OCI-LY3 (cell line): ENCODE measurements at regions not wholly inside any gene's neighbourhood (a gene's known extent, or its start where the extent isn't known, plus 50 kb on each side); places are given as distances from the start of the nearest gene placed in this dataset.

Source experiments
- EZH2phosphoT487 ChIP-seq: fragments of 200-600 bp; shearing (Covaris generic); IDR thresholded peaks from 2 replicates; pipeline ENCODE4 v1.6.1; 2018; ENCODE audit warnings: antibody characterized with exemption, mixed run types, low read depth
- TF ChIP-seq, protein P1 (sequence below): fragments of 200-600, 300-600 bp; sonication (generic); IDR thresholded peaks from 2 replicates; pipeline ENCODE4 v1.5.1; 2014; ENCODE audit warnings: antibody characterized with exemption, low read length, low read depth

DNA sequence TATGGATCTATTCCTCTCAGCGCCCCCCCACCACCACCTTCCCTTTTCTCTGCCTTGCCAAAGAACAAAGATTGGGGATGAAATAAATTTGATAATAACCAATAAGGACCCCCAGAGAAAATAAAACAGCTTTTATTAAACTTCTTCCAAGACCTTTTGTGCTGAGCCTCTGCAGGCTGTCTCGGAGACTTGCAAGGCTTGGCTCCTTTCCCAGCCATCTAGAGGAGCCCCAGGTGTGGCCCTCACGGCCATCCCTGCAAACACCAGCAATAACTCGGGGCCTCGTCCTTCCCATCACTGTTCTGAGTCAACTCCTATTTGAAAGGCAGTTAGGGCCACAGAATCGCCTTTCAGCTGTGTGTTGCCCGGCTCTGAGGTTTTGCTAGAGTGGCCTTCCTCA lies 51.2 kb upstream of the LMO1 start:
- TF ChIP-seq, protein P1, sequence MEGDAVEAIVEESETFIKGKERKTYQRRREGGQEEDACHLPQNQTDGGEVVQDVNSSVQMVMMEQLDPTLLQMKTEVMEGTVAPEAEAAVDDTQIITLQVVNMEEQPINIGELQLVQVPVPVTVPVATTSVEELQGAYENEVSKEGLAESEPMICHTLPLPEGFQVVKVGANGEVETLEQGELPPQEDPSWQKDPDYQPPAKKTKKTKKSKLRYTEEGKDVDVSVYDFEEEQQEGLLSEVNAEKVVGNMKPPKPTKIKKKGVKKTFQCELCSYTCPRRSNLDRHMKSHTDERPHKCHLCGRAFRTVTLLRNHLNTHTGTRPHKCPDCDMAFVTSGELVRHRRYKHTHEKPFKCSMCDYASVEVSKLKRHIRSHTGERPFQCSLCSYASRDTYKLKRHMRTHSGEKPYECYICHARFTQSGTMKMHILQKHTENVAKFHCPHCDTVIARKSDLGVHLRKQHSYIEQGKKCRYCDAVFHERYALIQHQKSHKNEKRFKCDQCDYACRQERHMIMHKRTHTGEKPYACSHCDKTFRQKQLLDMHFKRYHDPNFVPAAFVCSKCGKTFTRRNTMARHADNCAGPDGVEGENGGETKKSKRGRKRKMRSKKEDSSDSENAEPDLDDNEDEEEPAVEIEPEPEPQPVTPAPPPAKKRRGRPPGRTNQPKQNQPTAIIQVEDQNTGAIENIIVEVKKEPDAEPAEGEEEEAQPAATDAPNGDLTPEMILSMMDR, result no peak
- no peak for TF ChIP-seq EZH2phosphoT487
